SK-N-MC (cell line): ENCODE measurements at regions not wholly inside any gene's neighbourhood (a gene's known extent, or its start where the extent isn't known, plus 50 kb on each side); places are given as distances from the start of the nearest gene placed in this dataset.

Experiments
- DNase-seq: peaks from one replicate; pipeline ENCODE4 v3.0.0-alpha.2; 2011; ENCODE audit warnings: low read depth, low spot score
- H3K27ac ChIP-seq: fragments of 200-600 bp; sonication (generic); 2 replicates; pipeline ENCODE4 v1.5.1; 2016; ENCODE audit warnings: mixed run types
- H3K36me3 ChIP-seq: fragments of 200-600 bp; sonication (generic); 2 replicates; pipeline ENCODE4 v1.6.1; 2017; ENCODE audit warnings: antibody characterized with exemption, low read length, mixed read lengths; ENCODE audit not compliant: insufficient read depth
- H3K4me3 ChIP-seq: fragments of 200-600 bp; sonication (generic); 2 replicates; pipeline ENCODE4 v1.5.1; 2016
- H3K9ac ChIP-seq: fragments of 200-600 bp; sonication (generic); 2 replicates; pipeline ENCODE4 v1.8.0; 2017; ENCODE audit warnings: mixed run types, mixed read lengths; ENCODE audit not compliant: insufficient read length
- H3K9me3 ChIP-seq: fragments of 200-600 bp; sonication (generic); 2 replicates; pipeline ENCODE4 v1.6.1; 2017; ENCODE audit warnings: low read depth, mild to moderate bottlenecking, antibody characterized with exemption, low read length, moderate library complexity, mixed read lengths
- EZH2 ChIP-seq: fragments of 200-600 bp; sonication (generic); IDR thresholded peaks from one replicate; pipeline ENCODE4 v1.6.1; 2017; ENCODE audit warnings: antibody characterized with exemption
- FOXP2 ChIP-seq: optimal IDR thresholded peaks from 2 replicates; pipeline ENCODE3; 2011; ENCODE audit warnings: mild to moderate bottlenecking, moderate library complexity; ENCODE audit not compliant: insufficient read depth; ENCODE audit errors: extremely low read length, control extremely low read depth
- POLR2AphosphoS5 ChIP-seq: IDR thresholded peaks from 2 replicates; pipeline ENCODE4 v1.6.1; 2012; ENCODE audit warnings: mild to moderate bottlenecking, low read depth, low read length, borderline replicate concordance

- Histone ChIP-seq H3K36me3 (no peaks in the 10 kb centered on the region), H3K9ac (no peak overlapping the region), H3K27ac (no peak overlapping the region), H3K9me3 (no peaks in the 10 kb centered on the region), H3K4me3 (no peak overlapping the region)
- no peak for DNase-seq
- TF ChIP-seq FOXP2 (no peak), POLR2AphosphoS5 (no peak), EZH2 (no peak)
Measured at GRCh38 chr19:28569132-28570131, 643.5 kb downstream of the UQCRFS1 start.

- Histone ChIP-seq H3K36me3 (no peaks in the 10 kb centered on the region), H3K9me3 (no peaks in the 10 kb centered on the region), H3K27ac (no peak overlapping the region), H3K9ac (no peak overlapping the region), H3K4me3 (no peak overlapping the region)
- TF ChIP-seq EZH2 = no peak
- TF ChIP-seq POLR2AphosphoS5 = no peak
- TF ChIP-seq FOXP2 = no peak
- DNase-seq = no peak
Measured at GRCh38 chr19:28567834-28568233, 645.1 kb downstream of the UQCRFS1 start.

- Histone ChIP-seq H3K9ac (no peak overlapping the region), H3K27ac (no peak overlapping the region), H3K36me3 (no peaks in the 10 kb centered on the region), H3K4me3 (no peak overlapping the region), H3K9me3 (no peaks in the 10 kb centered on the region)
- DNase-seq = no peak
- TF ChIP-seq FOXP2 (no peak), EZH2 (no peak), POLR2AphosphoS5 (no peak)
Measured at GRCh38 chr19:28563964-28564921, 648.7 kb downstream of the UQCRFS1 start.

- no peak for DNase-seq
- H3K9me3 ChIP-seq = no peaks in the 10 kb centered on the region
- no peak overlapping the region for H3K27ac ChIP-seq
- no peak overlapping the region for H3K9ac ChIP-seq
- TF ChIP-seq FOXP2 = no peak
- TF ChIP-seq POLR2AphosphoS5 = no peak
- no peak for TF ChIP-seq EZH2
- H3K4me3 ChIP-seq = no peak overlapping the region
- H3K36me3 ChIP-seq = no peaks in the 10 kb centered on the region
Measured at GRCh38 chr19:28560786-28561185, 652.2 kb downstream of the UQCRFS1 start.

GRCh38 chr19:28558783-28559182, 654.2 kb downstream of the UQCRFS1 start:
- TF ChIP-seq EZH2 (no peak), POLR2AphosphoS5 (no peak), FOXP2 (no peak)
- no peak overlapping the region for H3K9ac ChIP-seq

GRCh38 chr19:28556371-28556770, 656.6 kb downstream of the UQCRFS1 start:
- TF ChIP-seq FOXP2 (no peak), EZH2 (no peak), POLR2AphosphoS5 (no peak)
- Histone ChIP-seq H3K9me3 (no peaks in the 10 kb centered on the region), H3K36me3 (no peaks in the 10 kb centered on the region), H3K9ac (no peak overlapping the region), H3K4me3 (no peak overlapping the region), H3K27ac (no peak overlapping the region)
- no peak for DNase-seq

More at GRCh38 chr19:28558783-28559182, 654.2 kb downstream of the UQCRFS1 start:
- no peak overlapping the region for H3K4me3 ChIP-seq
- H3K27ac ChIP-seq = no peak overlapping the region
- H3K36me3 ChIP-seq = no peaks in the 10 kb centered on the region
- no peak for DNase-seq
- no peaks in the 10 kb centered on the region for H3K9me3 ChIP-seq

GRCh38 chr19:28555317-28555716, 657.6 kb downstream of the UQCRFS1 start:
- Histone ChIP-seq H3K9me3 (no peaks in the 10 kb centered on the region), H3K9ac (no peak overlapping the region), H3K27ac (no peak overlapping the region), H3K4me3 (no peak overlapping the region), H3K36me3 (no peaks in the 10 kb centered on the region)
- TF ChIP-seq FOXP2 (no peak), EZH2 (no peak)
- no peak for DNase-seq

GRCh38 chr19:28554321-28555091, 658.4 kb downstream of the UQCRFS1 start:
- Histone ChIP-seq H3K9me3 (no peaks in the 10 kb centered on the region), H3K36me3 (no peaks in the 10 kb centered on the region), H3K4me3 (no peak overlapping the region), H3K9ac (no peak overlapping the region), H3K27ac (no peak overlapping the region)
- no peak for DNase-seq
- TF ChIP-seq POLR2AphosphoS5 (no peak), FOXP2 (no peak), EZH2 (no peak)
